Muscle of leg (tissue), 3 donors: ENCODE measurements at regions not wholly inside any gene's neighbourhood (a gene's known extent, or its start where the extent isn't known, plus 50 kb on each side); places are given as distances from the start of the nearest gene placed in this dataset.
A peak's percentile ranks its signal among the peaks of the same experiment; 100 is the strongest.
"Not testable (repeated sequence)": the region's sequence is repeated elsewhere in the genome, so short reads cannot be mapped to it uniquely, and the experiment has no call there.

Source experiments
- DNase-seq: peaks from one replicate; pipeline ENCODE4 v3.0.0; 2013
- H3K27ac ChIP-seq: one replicate; pipeline ENCODE4 v1.5.1; 2013; ENCODE audit warnings: mild to moderate bottlenecking, low read length, control low read depth
- H3K27me3 ChIP-seq: one replicate; pipeline ENCODE4 v1.6.1; 2013; ENCODE audit warnings: low read length; ENCODE audit not compliant: control insufficient read depth, insufficient read depth
- H3K36me3 ChIP-seq: one replicate; pipeline ENCODE4 v1.6.1; 2013; ENCODE audit warnings: low read length; ENCODE audit not compliant: control insufficient read depth, insufficient read depth
- H3K4me1 ChIP-seq: one replicate; pipeline ENCODE4 v1.6.1; 2013; ENCODE audit warnings: low read length; ENCODE audit not compliant: control insufficient read depth, insufficient read depth
- H3K4me3 ChIP-seq: one replicate; pipeline ENCODE4 v1.5.1; 2013; ENCODE audit warnings: low read length, control low read depth
- H3K9me3 ChIP-seq: replicated peaks from 2 replicates; pipeline ENCODE4 v1.6.1; 2013; ENCODE audit warnings: low read depth, low read length; ENCODE audit not compliant: control insufficient read depth
- WGBS: methylation state at CpG from one replicate; pipeline ENCODE4 v1.1.5; 2013; ENCODE audit warnings: missing lambda C conversion rate; ENCODE audit not compliant: insufficient coverage; 5-methylcytosine and 5-hydroxymethylcytosine counted together

DNA sequence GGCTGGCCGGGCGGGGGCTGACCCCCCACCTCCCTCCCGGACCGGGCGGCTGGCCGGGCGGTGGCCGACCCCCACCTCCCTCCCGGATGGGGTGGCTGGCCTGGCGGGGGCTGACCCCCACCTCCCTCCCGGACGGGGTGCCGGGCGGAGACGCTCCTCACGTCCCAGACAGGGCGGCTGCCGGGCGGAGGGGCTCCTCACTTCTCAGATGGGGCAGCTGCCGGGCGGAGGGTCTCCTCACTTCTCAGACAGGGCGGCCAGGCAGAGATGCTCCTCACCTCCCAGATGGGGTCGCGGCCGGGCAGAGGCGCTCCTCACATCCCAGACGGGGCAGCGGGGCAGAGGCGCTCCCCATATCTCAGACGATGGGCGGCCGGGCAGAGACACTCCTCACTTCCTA, 965.8 kb upstream of the DEFB115 start:
- not testable (repeated sequence) for DNase-seq, H3K4me3 ChIP-seq, H3K9me3 ChIP-seq, H3K27ac ChIP-seq, H3K4me1 ChIP-seq, H3K27me3 ChIP-seq, H3K36me3 ChIP-seq
- WGBS: 95% methylated on average over 17 of the region's 32 CpGs

DNA sequence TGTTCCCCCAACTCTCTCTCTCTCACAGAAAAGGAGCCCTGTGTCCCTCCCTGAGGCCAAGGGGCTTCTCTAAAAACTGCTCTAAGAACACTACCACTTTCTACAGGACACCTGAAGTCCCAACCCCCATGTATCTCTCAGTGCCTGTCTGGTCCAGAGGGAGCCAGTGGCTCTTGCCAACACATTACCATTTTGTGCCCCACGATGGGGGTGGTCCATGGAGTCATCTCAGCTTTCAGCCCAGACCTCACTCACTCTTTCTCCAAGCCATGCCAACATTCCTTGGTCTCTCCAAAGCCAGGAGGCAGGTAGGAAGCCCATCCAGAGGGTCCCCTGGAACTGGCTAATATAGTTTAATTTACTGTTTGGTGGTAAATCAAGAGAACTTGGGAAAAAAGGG, 962.1 kb upstream of the DEFB115 start:
- not testable (repeated sequence) for H3K27ac ChIP-seq, H3K9me3 ChIP-seq, DNase-seq, H3K27me3 ChIP-seq, H3K36me3 ChIP-seq, H3K4me3 ChIP-seq, H3K4me1 ChIP-seq
- WGBS: 20% methylated on average over 1 of the region's 1 CpG

DNA sequence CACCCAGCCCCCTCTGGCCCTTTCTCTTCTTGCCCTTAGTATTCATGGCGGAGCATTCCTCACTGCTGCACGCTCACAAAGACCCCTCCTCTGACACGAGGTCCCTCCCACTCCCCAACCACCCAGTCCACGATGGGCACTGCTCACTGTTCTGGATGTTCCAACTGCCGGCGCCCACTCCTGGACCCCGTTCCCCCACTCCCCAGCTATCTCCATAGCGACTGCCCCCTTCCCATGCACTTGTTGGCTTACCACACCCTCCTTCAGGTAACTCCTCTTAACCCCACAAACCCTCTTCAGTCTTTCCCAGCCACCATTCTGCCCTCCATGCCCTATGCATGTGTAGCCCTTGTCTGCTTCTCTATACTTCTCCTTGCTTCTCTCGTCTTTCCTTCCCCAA, 961.5 kb upstream of the DEFB115 start:
- not testable (repeated sequence) for H3K4me3 ChIP-seq, H3K27me3 ChIP-seq, H3K27ac ChIP-seq, H3K9me3 ChIP-seq, H3K36me3 ChIP-seq, DNase-seq, H3K4me1 ChIP-seq
- WGBS: 76% methylated on average over 4 of the region's 9 CpGs

DNA sequence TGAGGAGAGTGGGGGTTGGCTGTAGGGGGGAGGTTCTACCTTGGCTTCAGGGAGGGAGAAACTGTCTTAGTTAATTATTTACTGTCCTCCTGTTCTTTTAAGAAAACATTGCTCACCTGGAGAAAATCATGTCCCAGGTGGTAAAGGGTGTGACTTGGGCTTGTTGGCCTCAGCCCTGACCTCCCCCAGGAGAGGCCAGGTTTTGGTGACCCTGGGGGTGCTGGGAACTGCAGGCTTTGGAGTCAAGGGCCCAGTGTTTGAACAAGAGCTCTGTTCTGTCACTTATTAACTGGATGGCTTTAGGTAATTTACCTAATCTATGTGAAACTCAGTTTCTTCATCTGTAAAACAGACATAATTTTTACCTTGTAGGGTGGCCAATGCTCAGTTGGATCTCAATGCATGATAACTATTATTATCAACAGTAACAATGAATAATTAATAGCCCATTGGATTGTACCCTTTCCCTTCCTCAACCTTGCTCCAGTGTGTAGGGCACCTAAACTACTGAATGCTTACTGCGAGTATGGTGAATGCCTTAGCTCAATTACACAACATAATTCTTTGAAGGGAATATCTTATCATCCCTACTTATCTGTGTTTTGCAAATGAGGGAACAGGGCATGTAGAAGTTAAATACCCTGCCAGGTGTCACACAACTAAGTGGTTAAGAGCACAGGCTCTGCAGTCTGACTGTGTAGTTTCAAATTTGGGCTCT, 959.4 kb upstream of the DEFB115 start:
- not testable (repeated sequence) for H3K9me3 ChIP-seq, H3K27me3 ChIP-seq, H3K4me1 ChIP-seq, H3K4me3 ChIP-seq, DNase-seq, H3K36me3 ChIP-seq, H3K27ac ChIP-seq
- no CpG with 5 or more reads among the region's 1 CpG for WGBS

DNA sequence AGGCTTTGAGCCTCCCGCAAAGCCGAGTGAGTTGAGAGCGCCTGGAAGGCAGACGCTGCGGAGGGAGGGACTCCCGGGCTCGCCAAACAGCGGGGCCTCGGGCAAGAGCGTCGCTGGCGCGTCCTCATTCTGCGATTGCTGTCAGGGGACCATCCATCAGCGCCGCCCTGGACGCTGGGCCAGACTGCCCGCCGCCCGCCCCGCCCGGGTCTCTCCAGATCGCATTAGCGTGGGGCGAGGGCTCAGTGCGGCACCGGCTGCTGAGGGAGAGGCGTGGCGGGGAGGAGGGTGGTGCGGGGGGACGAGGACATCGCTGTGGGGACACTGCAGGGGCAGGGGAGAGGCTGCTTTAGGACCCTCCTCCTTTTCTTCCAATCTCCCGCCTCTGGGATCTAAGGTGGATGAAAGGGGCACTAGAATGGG, 957.2 kb upstream of the DEFB115 start:
- not testable (repeated sequence) for H3K27me3 ChIP-seq, H3K9me3 ChIP-seq, DNase-seq, H3K4me3 ChIP-seq, H3K36me3 ChIP-seq, H3K4me1 ChIP-seq, H3K27ac ChIP-seq
- WGBS: 22% methylated on average over 23 of the region's 33 CpGs

DNA sequence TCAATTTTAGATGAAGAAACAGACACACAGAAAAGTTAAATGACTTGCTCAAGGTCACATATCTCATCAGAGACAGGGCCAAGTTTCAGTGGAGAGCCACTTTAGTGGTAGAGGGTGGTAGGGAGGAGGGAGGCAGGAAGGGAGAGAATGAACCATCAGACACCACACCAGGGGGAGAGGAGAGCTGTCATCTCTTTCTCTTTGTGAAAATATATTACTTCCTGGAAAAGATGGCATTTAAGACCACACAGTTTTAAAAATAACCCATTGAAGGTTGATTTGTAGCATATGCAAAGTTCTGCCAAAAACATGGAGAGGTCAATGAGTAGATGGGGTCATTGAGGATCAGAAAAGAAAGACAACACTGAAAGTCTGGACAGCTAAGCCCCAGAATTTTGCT, 954.7 kb upstream of the DEFB115 start:
- H3K36me3 ChIP-seq, H3K4me3 ChIP-seq, H3K27ac ChIP-seq, H3K9me3 ChIP-seq, H3K27me3 ChIP-seq, DNase-seq, H3K4me1 ChIP-seq: not testable (repeated sequence)

DNA sequence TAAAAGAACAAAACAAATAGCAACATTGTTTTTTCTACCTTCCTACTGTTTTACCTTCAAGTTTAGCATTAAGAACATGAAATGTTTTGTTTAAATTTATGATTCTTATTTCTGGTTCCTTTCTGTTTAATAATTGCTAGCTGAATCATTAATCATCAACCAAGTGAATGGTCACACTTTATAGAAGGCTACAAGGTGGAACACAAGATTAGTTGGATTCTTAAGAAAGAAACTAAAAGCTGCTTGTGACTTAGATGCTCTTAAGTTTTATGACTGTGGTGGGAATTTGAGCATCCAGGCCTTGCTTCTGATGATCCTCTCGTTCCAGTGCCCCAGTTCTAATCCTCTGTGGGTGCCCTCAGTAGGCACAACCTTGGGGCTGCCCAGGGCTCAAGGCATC, 947.5 kb upstream of the DEFB115 start:
- H3K9me3 ChIP-seq, H3K4me3 ChIP-seq, H3K36me3 ChIP-seq, H3K4me1 ChIP-seq, DNase-seq, H3K27ac ChIP-seq, H3K27me3 ChIP-seq: not testable (repeated sequence)
- WGBS: no CpG with 5 or more reads among the region's 1 CpG

DNA sequence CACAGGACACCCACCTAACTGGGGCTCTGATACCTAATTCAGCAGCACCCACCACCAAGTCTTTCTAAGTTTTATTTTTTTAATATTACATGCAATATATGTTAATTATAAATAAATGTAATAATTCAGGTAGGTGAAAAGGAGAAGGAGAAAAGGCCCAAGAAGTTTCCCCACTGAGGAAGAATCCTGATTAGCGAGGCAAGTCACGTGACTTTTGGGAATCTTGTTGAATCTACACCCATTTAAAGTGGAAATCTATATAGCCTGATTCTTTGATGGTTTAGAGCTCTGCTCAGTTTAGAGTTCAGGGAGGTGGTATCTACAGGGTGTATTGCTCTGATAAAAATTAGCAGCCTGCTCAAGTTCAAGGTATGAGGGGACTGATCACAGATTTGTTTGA, 947.1 kb upstream of the DEFB115 start:
- not testable (repeated sequence) for H3K27me3 ChIP-seq, H3K9me3 ChIP-seq, H3K36me3 ChIP-seq, H3K4me3 ChIP-seq, H3K4me1 ChIP-seq, H3K27ac ChIP-seq, DNase-seq
- WGBS: no CpG with 5 or more reads among the region's 2 CpGs

DNA sequence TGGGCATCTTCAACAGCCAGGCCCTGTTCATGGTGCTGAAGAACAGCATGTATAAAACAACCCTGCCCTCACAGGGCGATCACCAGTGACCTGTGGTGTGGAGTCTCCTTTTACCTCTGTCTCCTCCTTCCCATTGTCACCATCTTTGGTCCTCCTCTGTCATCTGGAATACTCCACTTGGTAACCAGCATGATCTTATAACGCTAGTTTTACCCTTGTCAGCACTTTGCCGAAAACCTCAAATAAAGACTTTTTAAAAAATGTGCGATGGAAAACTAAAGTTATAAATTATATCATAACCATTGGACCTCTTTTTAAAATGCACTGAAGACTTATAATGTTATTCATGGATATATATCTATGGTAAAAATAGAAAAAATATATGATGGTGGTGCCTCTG, 945.2 kb upstream of the DEFB115 start:
- H3K4me1 ChIP-seq, H3K36me3 ChIP-seq, H3K4me3 ChIP-seq, DNase-seq, H3K27me3 ChIP-seq, H3K9me3 ChIP-seq, H3K27ac ChIP-seq: not testable (repeated sequence)
- 43% methylated on average over 1 of the region's 4 CpGs for WGBS

DNA sequence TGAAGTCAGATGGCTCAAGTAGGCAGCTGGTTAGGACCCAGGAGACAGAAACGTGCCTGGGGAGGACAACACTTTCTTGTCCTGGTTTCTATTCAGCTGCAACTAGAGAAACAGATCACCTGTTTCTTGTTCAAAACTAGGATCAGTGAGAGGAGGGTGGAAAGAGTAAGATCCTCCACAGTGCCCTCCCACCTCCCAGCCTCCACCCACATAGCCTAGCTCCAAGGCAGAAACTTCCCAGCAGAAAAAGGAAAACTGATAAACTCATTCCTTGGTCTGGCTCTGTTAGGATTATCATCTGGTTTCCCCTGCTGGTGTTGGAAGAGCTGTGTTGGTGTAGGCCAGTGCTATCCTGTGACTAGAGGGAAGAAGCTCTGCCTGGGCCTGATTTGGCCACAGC, 943.8 kb upstream of the DEFB115 start:
- no CpG with 5 or more reads among the region's 1 CpG for WGBS
- not testable (repeated sequence) for H3K36me3 ChIP-seq, H3K4me1 ChIP-seq, H3K27me3 ChIP-seq, H3K9me3 ChIP-seq, H3K27ac ChIP-seq, DNase-seq, H3K4me3 ChIP-seq

DNA sequence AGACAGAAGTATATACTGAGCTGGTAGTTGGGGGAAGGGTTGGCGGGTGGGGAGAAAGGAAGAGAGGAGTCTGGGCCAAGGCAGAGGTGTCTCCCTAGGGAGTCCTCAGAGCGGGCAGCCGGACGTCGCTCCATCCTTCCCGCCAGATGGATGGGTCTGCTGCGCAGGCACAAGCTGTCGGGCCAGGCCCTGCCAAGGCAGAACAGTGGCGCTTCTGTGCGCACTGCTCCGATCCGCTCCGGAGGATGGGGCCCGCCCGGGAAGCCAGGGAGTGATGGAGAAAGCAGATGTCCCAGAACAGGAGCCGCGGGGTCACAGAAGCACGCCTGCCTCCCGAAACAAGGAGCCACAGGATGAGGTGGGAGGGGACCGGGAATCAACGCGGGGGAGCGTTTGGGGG, 941.4 kb upstream of the DEFB115 start:
- peak; percentile 0 for DNase-seq

More for the DNA sequence above, 941.4 kb upstream of the DEFB115 start:
- H3K4me1 ChIP-seq, H3K27ac ChIP-seq, H3K4me3 ChIP-seq, H3K27me3 ChIP-seq, H3K9me3 ChIP-seq, H3K36me3 ChIP-seq: not testable (repeated sequence)
- 20% methylated on average over 18 of the region's 23 CpGs for WGBS
